Lower lobe of right lung (tissue), 2 donors: ENCODE measurements at regions not wholly inside any gene's neighbourhood (a gene's known extent, or its start where the extent isn't known, plus 50 kb on each side); places are given as distances from the start of the nearest gene placed in this dataset.

Experiments
- ATAC-seq, 2 donors: fragments of 200-7000 bp; cut with Tn5 transposase; one replicate each; pipeline ENCODE4 v1.9.1; 2020 to 2022; ENCODE audit warnings: mild to moderate bottlenecking in 2 of 2, moderate library complexity in 2 of 2
- DNase-seq: peaks from one replicate; pipeline ENCODE4 v3.0.0-alpha.2; 2020
- H3K27ac ChIP-seq: fragments of 200-600 bp; one replicate; pipeline ENCODE4 v1.8.0; 2022
- H3K27me3 ChIP-seq: fragments of 200-600 bp; one replicate; pipeline ENCODE4 v1.8.0; 2022; ENCODE audit warnings: low read depth
- H3K36me3 ChIP-seq: fragments of 200-600 bp; one replicate; pipeline ENCODE4 v1.8.0; 2022; ENCODE audit warnings: mild to moderate bottlenecking
- H3K4me1 ChIP-seq: fragments of 200-600 bp; one replicate; pipeline ENCODE4 v1.8.0; 2022
- H3K4me3 ChIP-seq: fragments of 200-600 bp; one replicate; pipeline ENCODE4 v1.8.0; 2022; ENCODE audit warnings: mild to moderate bottlenecking
- H3K9me3 ChIP-seq: fragments of 200-600 bp; one replicate; pipeline ENCODE4 v1.8.0; 2022
- intact Hi-C: fragments of 100-400 bp; cut with DNase I; formaldehyde crosslinking; loops from one replicate; pipeline ENCODE4 v1.11.0; 2022
- TF ChIP-seq, protein P1 (sequence below): fragments of 200-600 bp; IDR thresholded peaks from one replicate; pipeline ENCODE4 v1.8.0; 2022; ENCODE audit warnings: antibody characterized with exemption, mild to moderate bottlenecking
- donor health status: DM: no; HTN: yes; CAD: no; lungs with severe emphysema.

DNA sequence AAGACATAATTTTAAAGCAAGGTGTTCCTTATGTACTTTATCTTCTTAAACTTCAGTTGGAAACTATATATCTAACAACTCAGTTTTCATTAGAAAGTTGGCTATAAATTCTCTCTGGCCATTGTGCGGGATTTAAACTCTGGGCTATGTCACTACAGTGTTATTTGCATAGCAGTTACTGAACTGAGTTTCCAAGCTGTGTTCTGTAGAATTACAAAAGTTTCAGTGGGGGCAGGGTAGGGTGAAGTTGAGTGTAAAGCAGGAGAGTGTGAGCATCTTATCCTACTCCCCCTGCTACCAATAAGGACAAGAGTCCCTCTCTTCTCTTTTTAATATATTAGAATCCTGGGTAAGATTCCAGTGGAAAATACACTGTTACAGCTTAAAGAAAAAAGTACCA is 254.5 kb upstream of the SLITRK2 start:
- H3K36me3 ChIP-seq = no peaks in the 10 kb centered on the region
- H3K4me3 ChIP-seq = no peak overlapping the region
- H3K27me3 ChIP-seq = no peaks in the 10 kb centered on the region
- TF ChIP-seq, protein P1, sequence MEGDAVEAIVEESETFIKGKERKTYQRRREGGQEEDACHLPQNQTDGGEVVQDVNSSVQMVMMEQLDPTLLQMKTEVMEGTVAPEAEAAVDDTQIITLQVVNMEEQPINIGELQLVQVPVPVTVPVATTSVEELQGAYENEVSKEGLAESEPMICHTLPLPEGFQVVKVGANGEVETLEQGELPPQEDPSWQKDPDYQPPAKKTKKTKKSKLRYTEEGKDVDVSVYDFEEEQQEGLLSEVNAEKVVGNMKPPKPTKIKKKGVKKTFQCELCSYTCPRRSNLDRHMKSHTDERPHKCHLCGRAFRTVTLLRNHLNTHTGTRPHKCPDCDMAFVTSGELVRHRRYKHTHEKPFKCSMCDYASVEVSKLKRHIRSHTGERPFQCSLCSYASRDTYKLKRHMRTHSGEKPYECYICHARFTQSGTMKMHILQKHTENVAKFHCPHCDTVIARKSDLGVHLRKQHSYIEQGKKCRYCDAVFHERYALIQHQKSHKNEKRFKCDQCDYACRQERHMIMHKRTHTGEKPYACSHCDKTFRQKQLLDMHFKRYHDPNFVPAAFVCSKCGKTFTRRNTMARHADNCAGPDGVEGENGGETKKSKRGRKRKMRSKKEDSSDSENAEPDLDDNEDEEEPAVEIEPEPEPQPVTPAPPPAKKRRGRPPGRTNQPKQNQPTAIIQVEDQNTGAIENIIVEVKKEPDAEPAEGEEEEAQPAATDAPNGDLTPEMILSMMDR = no peak
- no peak overlapping the region for H3K27ac ChIP-seq
- ATAC-seq (no peak), DNase-seq (no peak)
- H3K4me1 ChIP-seq = no peaks in the 10 kb centered on the region
- H3K9me3 ChIP-seq = no peaks in the 10 kb centered on the region
- intact Hi-C loops = no loop called here

DNA sequence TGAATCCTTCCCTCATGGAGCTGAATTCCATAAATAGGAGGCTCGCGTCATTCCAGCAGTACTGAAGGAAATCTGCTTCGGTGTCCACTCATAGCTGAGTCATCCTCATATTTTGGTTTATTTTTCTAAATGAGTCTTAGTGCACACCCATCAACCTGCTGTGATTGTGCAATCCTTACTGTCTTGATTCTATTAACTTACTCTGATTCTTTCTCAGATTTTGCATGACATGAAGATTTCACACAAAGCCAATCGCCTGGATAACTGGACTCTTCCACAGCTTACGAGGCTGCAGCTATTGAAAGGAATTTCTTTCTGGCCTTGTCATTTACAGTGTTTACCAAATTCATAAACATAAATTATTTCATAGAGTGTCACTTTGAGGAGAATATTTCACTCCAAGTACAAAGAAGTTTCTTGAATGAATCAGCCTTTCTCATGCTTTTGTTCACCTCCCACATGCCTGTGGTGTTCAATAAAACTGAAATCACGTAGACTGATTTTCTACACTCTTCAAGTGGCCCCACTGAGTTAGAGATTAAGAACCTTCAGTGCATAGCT is 207.6 kb upstream of the SLITRK2 start:
- intact Hi-C loops = no loop called here
- DNase-seq (no peak), ATAC-seq (no peak)
- TF ChIP-seq, protein P1 = no peak
- no peaks in the 10 kb centered on the region for H3K27me3 ChIP-seq
- H3K4me1 ChIP-seq = no peaks in the 10 kb centered on the region
- H3K4me3 ChIP-seq = no peak overlapping the region
- no peaks in the 10 kb centered on the region for H3K36me3 ChIP-seq
- no peak overlapping the region for H3K27ac ChIP-seq
- H3K9me3 ChIP-seq = no peaks in the 10 kb centered on the region

DNA sequence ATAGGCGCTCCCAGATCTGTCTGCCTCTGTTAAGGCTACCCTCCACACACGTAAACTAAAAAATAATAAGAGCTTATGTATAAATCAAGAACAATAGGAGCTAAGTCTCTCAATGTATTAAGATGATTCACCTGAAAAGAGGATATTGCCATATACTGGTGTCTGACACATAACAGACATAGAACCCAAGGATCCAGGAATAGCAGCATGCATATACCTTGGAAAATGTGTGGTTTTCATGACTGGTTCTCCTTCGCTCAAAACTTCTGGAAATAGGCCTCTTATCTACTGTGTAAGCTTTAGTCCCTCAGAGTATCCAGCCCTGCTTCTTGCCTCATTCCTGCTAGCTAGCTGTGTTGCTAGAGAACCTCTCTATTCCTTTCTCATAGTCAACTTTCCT is 203.7 kb upstream of the SLITRK2 start:
- no peaks in the 10 kb centered on the region for H3K9me3 ChIP-seq
- no peaks in the 10 kb centered on the region for H3K27me3 ChIP-seq
- ATAC-seq = no peak
- TF ChIP-seq, protein P1 = no peak
- no peak overlapping the region for H3K27ac ChIP-seq
- no peaks in the 10 kb centered on the region for H3K4me1 ChIP-seq
- H3K36me3 ChIP-seq = no peaks in the 10 kb centered on the region
- intact Hi-C loops = no loop called here
- H3K4me3 ChIP-seq = no peak overlapping the region
- no peak for DNase-seq

DNA sequence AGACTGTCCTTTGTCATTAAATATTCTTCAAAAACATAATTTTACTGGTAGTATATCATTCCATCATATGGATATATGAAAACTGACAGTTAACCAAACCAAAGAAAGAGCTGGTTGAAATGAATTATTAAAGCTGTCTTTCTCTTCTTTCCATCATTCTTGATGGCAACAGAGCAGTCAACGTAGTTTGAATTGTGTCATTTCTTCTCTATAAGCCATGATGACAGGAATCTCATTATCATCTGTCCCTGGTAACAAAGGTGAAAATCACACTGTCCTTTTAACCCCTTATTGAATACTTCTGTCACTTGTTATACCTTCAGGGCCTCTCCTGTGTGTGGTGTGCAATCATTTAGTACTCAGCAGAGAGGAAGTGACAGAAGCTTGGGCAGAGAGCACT is 197.0 kb upstream of the SLITRK2 start:
- intact Hi-C loops = no loop called here
- Histone ChIP-seq H3K27me3 (no peaks in the 10 kb centered on the region), H3K9me3 (no peaks in the 10 kb centered on the region), H3K36me3 (no peaks in the 10 kb centered on the region), H3K4me1 (no peaks in the 10 kb centered on the region), H3K4me3 (no peak overlapping the region), H3K27ac (no peak overlapping the region)
- ATAC-seq (no peak), DNase-seq (no peak)
- TF ChIP-seq, protein P1 = no peak

DNA sequence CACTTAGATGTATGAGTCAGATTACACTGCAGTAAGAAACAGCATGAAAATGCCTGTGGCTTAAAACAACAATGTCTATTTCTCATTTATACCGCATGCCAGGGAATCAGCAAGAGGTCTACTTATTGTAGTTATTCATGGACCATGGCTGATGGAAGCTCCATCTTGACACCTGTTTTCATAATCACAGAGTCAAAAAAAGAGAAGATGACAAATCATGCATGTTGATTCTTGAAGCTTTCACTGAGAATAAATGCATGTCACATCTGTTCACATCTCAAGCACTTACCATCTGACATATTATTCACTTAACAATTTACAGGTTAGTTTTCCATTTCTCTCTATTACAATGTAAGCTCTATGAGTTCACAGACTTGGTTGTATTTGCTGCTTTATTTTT is 194.2 kb upstream of the SLITRK2 start:
- no peak overlapping the region for H3K27ac ChIP-seq
- H3K4me1 ChIP-seq = no peaks in the 10 kb centered on the region
- H3K9me3 ChIP-seq = no peaks in the 10 kb centered on the region
- no peaks in the 10 kb centered on the region for H3K36me3 ChIP-seq
- H3K27me3 ChIP-seq = no peaks in the 10 kb centered on the region
- TF ChIP-seq, protein P1 = no peak
- no peak overlapping the region for H3K4me3 ChIP-seq
- intact Hi-C loops = no loop called here
- no peak for ATAC-seq
- DNase-seq = no peak

DNA sequence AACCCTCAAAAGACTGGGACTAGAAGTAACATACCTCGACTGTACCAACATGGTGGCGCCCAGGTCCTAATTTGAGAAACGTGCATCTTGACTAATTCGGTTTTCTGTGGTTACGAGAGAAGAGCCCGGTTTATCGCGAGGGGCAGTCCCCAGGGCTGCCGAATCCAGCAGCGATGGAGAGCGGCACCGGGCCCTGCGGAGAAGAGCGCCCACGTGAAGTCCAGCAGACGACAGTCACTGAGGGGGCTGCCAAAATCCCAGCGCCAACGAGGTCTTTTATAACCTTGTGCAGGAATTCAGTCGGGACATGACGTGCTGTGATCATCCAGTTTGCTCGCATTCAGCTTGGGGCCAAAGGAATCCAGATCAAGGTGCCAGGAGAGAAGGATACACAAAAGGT is 187.5 kb upstream of the SLITRK2 start:
- Histone ChIP-seq H3K27ac (no peak overlapping the region), H3K4me3 (no peak overlapping the region), H3K4me1 (no peaks in the 10 kb centered on the region), H3K27me3 (no peaks in the 10 kb centered on the region), H3K9me3 (no peaks in the 10 kb centered on the region), H3K36me3 (no peaks in the 10 kb centered on the region)
- TF ChIP-seq, protein P1 = no peak
- no peak for ATAC-seq
- no peak for DNase-seq
- intact Hi-C loops = no loop called here
